SK-N-SH (cell line): ENCODE measurements at regions not wholly inside any gene's neighbourhood (a gene's known extent, or its start where the extent isn't known, plus 50 kb on each side); places are given as distances from the start of the nearest gene placed in this dataset.

Source experiments
- CTCF ChIA-PET: fragments of 300-600, 350-600 bp; formaldehyde crosslinking; extraction: SDS; loops from one replicate; lab custom pipeline; 2021; lab: Yijun Ruan, JAX
- POLR2A ChIA-PET: fragments of 350-600 bp; sonication (Branson Sonifier 250); formaldehyde crosslinking; extraction: SDS; loops from one replicate; lab custom pipeline; 2020; ENCODE audit warnings: antibody characterized with exemption, inconsistent platforms; lab: Yijun Ruan, JAX
- DNase-seq: peaks from one replicate; pipeline ENCODE4 v3.0.0; 2012
- H2AFZ ChIP-seq: fragments of 200-600 bp; sonication (generic); 2 replicates; pipeline ENCODE4 v1.8.1; 2016; ENCODE audit warnings: antibody characterized with exemption, mild to moderate bottlenecking, low read depth
- H3F3A ChIP-seq: fragments of 200-600 bp; sonication (generic); replicated peaks from 2 replicates; pipeline ENCODE3; 2016; ENCODE audit warnings: antibody characterized with exemption, mild to moderate bottlenecking; ENCODE audit not compliant: insufficient read depth
- H3K27ac ChIP-seq, 2 experiments: fragments of 200-500 bp in 1 of 2; fragments of 200-600 bp in 1 of 2; sonication (Bioruptor generic) in 1 of 2; sonication (generic), shearing (Covaris generic) in 1 of 2; 2 replicates each; pipeline versions ENCODE4 v1.5.1 to v1.6.1; 2014 to 2016; ENCODE audit warnings: low read depth in 2 of 2, inconsistent platforms in 1 of 2, low read length in 1 of 2, mild to moderate bottlenecking in 1 of 2, mixed read lengths in 1 of 2
- H3K27me3 ChIP-seq: fragments of 200-600 bp; sonication (generic), shearing (Covaris generic); 2 replicates; pipeline ENCODE4 v1.6.1; 2016; ENCODE audit warnings: mixed run types; ENCODE audit not compliant: insufficient read depth
- H3K36me3 ChIP-seq, 2 experiments: fragments of 200-500 bp in 1 of 2; fragments of 200-600 bp in 1 of 2; sonication (Bioruptor generic) in 1 of 2; sonication (generic) in 1 of 2; replicated peaks in 1 of 2; 2 replicates each; pipeline versions ENCODE3 to v1.5.1; 2014 to 2016; ENCODE audit warnings: low read length in 1 of 2, mild to moderate bottlenecking in 1 of 2; ENCODE audit not compliant: insufficient read depth in 2 of 2, control insufficient read depth in 1 of 2
- H3K4me1 ChIP-seq, 2 experiments: fragments of 200-500 bp in 1 of 2; fragments of 200-600 bp in 1 of 2; sonication (Bioruptor generic) in 1 of 2; sonication (generic), shearing (Covaris generic) in 1 of 2; 2 replicates each; pipeline versions ENCODE4 v1.5.1 to v1.6.1; 2014 to 2016; ENCODE audit warnings: low read depth in 1 of 2, low read length in 1 of 2, mixed run types in 1 of 2; ENCODE audit not compliant: insufficient read depth in 2 of 2, control insufficient read depth in 1 of 2
- H3K4me2 ChIP-seq: fragments of 200-600 bp; sonication (generic), shearing (Covaris generic); 2 replicates; pipeline ENCODE4 v1.6.1; 2017; ENCODE audit warnings: mixed run types
- H3K4me3 ChIP-seq, 2 experiments: fragments of 200-500 bp in 1 of 2; fragments of 200-600 bp in 1 of 2; sonication (Bioruptor generic) in 1 of 2; sonication (generic), shearing (Covaris generic) in 1 of 2; 2 replicates each; pipeline versions ENCODE4 v1.5.1 to v1.8.1; 2014 to 2016; ENCODE audit warnings: low read depth in 2 of 2, inconsistent platforms in 1 of 2, low read length in 1 of 2, mild to moderate bottlenecking in 1 of 2, mixed read lengths in 1 of 2, moderate library complexity in 1 of 2
- H3K79me2 ChIP-seq: fragments of 200-600 bp; sonication (generic); 2 replicates; pipeline ENCODE4 v1.8.1; 2017; ENCODE audit warnings: mild to moderate bottlenecking; ENCODE audit not compliant: insufficient read depth
- H3K9ac ChIP-seq: fragments of 200-600 bp; sonication (generic); 2 replicates; pipeline ENCODE4 v1.6.1; 2017; ENCODE audit warnings: mixed run types
- H3K9me2 ChIP-seq: fragments of 200-600 bp; sonication (generic); 2 replicates; pipeline ENCODE4 v1.6.1; 2017; ENCODE audit warnings: mixed run types
- H3K9me3 ChIP-seq: fragments of 200-600 bp; sonication (generic); 2 replicates; pipeline ENCODE4 v1.6.1; 2017; ENCODE audit warnings: mixed run types, mild to moderate bottlenecking, moderate library complexity
- H4K20me1 ChIP-seq: fragments of 200-600 bp; sonication (generic); 2 replicates; pipeline ENCODE4 v1.6.1; 2017; ENCODE audit warnings: mild to moderate bottlenecking, mixed run types; ENCODE audit not compliant: insufficient read depth
- CHD2 ChIP-seq: fragments of 150-350 bp; IDR thresholded peaks from 2 replicates; pipeline ENCODE4 v1.6.1; 2018; ENCODE audit warnings: low read length; ENCODE audit not compliant: partially characterized antibody
- ELF1 ChIP-seq: IDR thresholded peaks from 2 replicates; pipeline ENCODE4 v1.4.0; 2012
- EP300 ChIP-seq, 2 experiments: IDR thresholded peaks; 2 replicates each; pipeline versions ENCODE4 v1.4.0 to v1.6.1; 2012; ENCODE audit warnings: borderline replicate concordance in 1 of 2, low read depth in 1 of 2, low read length in 1 of 2
- FOSL2 ChIP-seq: IDR thresholded peaks from 2 replicates; pipeline ENCODE4 v1.4.0; 2012; ENCODE audit warnings: low read depth, mild to moderate bottlenecking, moderate library complexity, borderline replicate concordance
- FOXJ3 ChIP-seq: sonication (generic); formaldehyde crosslinking; IDR thresholded peaks from 2 replicates; pipeline ENCODE4 v1.5.1; 2020; ENCODE audit warnings: mild to moderate bottlenecking, missing genetic modification reagents
- JUND ChIP-seq: IDR thresholded peaks from 2 replicates; pipeline ENCODE4 v1.4.0; 2012
- MXI1 ChIP-seq: IDR thresholded peaks from 2 replicates; pipeline ENCODE4 v1.6.1; 2012; ENCODE audit warnings: mild to moderate bottlenecking, low read depth, low read length, improper control_type of control experiment
- POLR2AphosphoS5 ChIP-seq: IDR thresholded peaks from 2 replicates; pipeline ENCODE4 v1.6.1; 2012; ENCODE audit warnings: low read depth, low read length
- RCOR1 ChIP-seq: fragments of 150-350 bp; IDR thresholded peaks from 2 replicates; pipeline ENCODE4 v1.6.1; 2017; ENCODE audit warnings: antibody characterized with exemption, low read length
- RFX5 ChIP-seq: IDR thresholded peaks from 2 replicates; pipeline ENCODE4 v1.6.1; 2012; ENCODE audit warnings: mild to moderate bottlenecking, improper control_type of control experiment, low read length
- SIN3A ChIP-seq: IDR thresholded peaks from 2 replicates; pipeline ENCODE4 v1.6.1; 2012; ENCODE audit warnings: low read depth, mild to moderate bottlenecking, low read length, moderate library complexity, borderline replicate concordance
- SMC3 ChIP-seq: IDR thresholded peaks from 2 replicates; pipeline ENCODE4 v1.6.1; 2012; ENCODE audit warnings: low read depth, low read length, improper control_type of control experiment
- TAF1 ChIP-seq: IDR thresholded peaks from 2 replicates; pipeline ENCODE4 v1.6.1; 2012; ENCODE audit warnings: low read depth, mild to moderate bottlenecking, low read length, moderate library complexity, borderline replicate concordance
- TEAD4 ChIP-seq: IDR thresholded peaks from 2 replicates; pipeline ENCODE4 v1.4.0; 2012; ENCODE audit warnings: mild to moderate bottlenecking, borderline replicate concordance; ENCODE audit not compliant: insufficient read depth
- WGBS: methylation state at CpG from one replicate; pipeline ENCODE4 v1.1.6; 2017; ENCODE audit warnings: low lambda C conversion rate; 5-methylcytosine and 5-hydroxymethylcytosine counted together
- TF ChIP-seq, protein P1 (sequence below): IDR thresholded peaks from 2 replicates; pipeline ENCODE4 v1.4.0; 2012; ENCODE audit warnings: low read depth
- TF ChIP-seq, protein P2 (sequence below): fragments of 200-600 bp; sonication (generic); IDR thresholded peaks from 2 replicates; pipeline ENCODE4 v1.6.1; 2017; ENCODE audit warnings: antibody characterized with exemption, mild to moderate bottlenecking, moderate library complexity
- TF ChIP-seq, protein P3 (sequence below): IDR thresholded peaks from 2 replicates; pipeline ENCODE4 v1.6.1; 2012; ENCODE audit warnings: mild to moderate bottlenecking, low read depth, low read length, moderate library complexity

DNA sequence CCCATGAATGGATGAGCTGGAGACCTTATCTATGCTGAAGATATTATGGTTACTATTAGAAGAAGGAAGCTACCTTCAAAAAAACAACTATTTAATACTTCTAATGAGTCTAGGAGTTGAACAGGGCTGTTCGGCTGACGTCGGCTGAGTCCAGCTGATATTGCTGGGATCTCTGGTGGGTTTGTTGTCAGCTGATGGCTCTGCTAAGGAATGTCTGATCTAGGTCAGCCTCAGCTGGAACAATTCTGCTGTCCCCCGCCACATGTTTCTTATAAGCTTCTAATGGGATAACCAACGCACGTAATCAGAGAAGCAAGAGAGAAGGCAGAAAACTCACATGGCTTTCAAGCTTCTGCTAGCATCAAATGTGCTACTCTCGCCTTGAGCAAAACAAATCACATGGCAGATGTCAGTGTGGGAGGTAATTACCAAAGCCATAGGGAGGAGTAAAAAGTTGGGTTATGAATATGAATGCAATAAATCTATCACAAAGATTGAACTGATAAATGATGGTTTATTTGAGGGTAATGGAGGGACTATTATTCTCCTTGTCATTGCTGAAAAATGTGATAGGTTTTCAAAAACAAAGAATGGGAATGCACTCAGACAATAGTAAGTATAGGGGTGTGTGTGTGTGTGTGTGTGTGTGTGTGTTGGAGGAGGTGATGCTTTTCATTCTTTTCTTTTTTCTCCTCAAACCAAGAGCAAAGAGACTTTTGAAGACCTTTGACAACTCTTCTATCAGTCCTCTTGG is 71.5 kb downstream of the BTBD3 start (continued):
- TF ChIP-seq TAF1 (no peak), JUND (no peak)
- TF ChIP-seq, protein P1, sequence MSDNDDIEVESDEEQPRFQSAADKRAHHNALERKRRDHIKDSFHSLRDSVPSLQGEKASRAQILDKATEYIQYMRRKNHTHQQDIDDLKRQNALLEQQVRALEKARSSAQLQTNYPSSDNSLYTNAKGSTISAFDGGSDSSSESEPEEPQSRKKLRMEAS, result no peak

DNA sequence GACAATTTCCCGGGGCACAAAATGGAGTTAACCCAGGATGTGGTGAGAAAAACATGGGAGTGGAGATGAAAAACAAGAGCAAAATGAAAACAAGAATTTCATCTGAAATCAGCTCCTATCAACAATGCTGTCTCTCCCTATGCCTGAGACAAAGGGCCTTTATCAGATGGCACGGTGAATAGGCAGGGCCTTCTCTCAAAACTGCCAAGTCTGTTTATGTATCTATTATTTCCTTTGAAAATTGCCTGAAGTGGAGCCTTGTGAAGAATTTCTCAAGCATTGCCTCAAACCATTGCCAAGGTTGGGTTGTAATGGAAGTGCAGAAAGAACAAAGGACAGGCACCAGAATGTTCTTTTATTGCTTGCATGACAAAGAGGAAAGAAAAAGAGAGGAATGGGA is 74.7 kb downstream of the BTBD3 start:
- TF ChIP-seq, protein P2, sequence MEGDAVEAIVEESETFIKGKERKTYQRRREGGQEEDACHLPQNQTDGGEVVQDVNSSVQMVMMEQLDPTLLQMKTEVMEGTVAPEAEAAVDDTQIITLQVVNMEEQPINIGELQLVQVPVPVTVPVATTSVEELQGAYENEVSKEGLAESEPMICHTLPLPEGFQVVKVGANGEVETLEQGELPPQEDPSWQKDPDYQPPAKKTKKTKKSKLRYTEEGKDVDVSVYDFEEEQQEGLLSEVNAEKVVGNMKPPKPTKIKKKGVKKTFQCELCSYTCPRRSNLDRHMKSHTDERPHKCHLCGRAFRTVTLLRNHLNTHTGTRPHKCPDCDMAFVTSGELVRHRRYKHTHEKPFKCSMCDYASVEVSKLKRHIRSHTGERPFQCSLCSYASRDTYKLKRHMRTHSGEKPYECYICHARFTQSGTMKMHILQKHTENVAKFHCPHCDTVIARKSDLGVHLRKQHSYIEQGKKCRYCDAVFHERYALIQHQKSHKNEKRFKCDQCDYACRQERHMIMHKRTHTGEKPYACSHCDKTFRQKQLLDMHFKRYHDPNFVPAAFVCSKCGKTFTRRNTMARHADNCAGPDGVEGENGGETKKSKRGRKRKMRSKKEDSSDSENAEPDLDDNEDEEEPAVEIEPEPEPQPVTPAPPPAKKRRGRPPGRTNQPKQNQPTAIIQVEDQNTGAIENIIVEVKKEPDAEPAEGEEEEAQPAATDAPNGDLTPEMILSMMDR, result no peak
- no peak for TF ChIP-seq ELF1
- TF ChIP-seq MXI1, result no peak
- TF ChIP-seq TEAD4, result no peak
- TF ChIP-seq EP300 (IDR thresholded peaks at IDR 0.05; ENCODE audit: borderline replicate concordance in 1 of 2, low read depth in 1 of 2, low read length in 1 of 2), result no peak
- no peak for TF ChIP-seq SMC3
- no peak for TF ChIP-seq FOXJ3
- no peak for TF ChIP-seq FOSL2
- no peak for TF ChIP-seq POLR2AphosphoS5
- TF ChIP-seq RCOR1, result no peak
- no peak for TF ChIP-seq RFX5
- TF ChIP-seq SIN3A, result no peak
- TF ChIP-seq, protein P3, sequence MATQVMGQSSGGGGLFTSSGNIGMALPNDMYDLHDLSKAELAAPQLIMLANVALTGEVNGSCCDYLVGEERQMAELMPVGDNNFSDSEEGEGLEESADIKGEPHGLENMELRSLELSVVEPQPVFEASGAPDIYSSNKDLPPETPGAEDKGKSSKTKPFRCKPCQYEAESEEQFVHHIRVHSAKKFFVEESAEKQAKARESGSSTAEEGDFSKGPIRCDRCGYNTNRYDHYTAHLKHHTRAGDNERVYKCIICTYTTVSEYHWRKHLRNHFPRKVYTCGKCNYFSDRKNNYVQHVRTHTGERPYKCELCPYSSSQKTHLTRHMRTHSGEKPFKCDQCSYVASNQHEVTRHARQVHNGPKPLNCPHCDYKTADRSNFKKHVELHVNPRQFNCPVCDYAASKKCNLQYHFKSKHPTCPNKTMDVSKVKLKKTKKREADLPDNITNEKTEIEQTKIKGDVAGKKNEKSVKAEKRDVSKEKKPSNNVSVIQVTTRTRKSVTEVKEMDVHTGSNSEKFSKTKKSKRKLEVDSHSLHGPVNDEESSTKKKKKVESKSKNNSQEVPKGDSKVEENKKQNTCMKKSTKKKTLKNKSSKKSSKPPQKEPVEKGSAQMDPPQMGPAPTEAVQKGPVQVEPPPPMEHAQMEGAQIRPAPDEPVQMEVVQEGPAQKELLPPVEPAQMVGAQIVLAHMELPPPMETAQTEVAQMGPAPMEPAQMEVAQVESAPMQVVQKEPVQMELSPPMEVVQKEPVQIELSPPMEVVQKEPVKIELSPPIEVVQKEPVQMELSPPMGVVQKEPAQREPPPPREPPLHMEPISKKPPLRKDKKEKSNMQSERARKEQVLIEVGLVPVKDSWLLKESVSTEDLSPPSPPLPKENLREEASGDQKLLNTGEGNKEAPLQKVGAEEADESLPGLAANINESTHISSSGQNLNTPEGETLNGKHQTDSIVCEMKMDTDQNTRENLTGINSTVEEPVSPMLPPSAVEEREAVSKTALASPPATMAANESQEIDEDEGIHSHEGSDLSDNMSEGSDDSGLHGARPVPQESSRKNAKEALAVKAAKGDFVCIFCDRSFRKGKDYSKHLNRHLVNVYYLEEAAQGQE, result no peak
- TF ChIP-seq, protein P1, result no peak
- TF ChIP-seq CHD2, result no peak
- TF ChIP-seq, all 33 proteins: peak for 0
- no peak for DNase-seq
- Histone ChIP-seq H3K4me3 (no peak overlapping the region), H3K9ac (no peak overlapping the region), H3K27ac (no peak overlapping the region), H4K20me1 (no peaks in the 10 kb centered on the region), H3K79me2 (no peaks in the 10 kb centered on the region), H3K4me2 (no peak overlapping the region), H3K27me3 (no peaks in the 10 kb centered on the region), H2AFZ (no peak overlapping the region), H3K9me3 (no peaks in the 10 kb centered on the region), H3K9me2 (no peaks in the 10 kb centered on the region), H3K36me3 (no peaks in the 10 kb centered on the region), H3K4me1 (no peaks in the 10 kb centered on the region; a peak in 1 of 4 replicates), H3F3A (no peaks in the 10 kb centered on the region)
- POLR2A ChIA-PET, result no interaction called here
- WGBS, result 23% methylated on average over 2 of the region's 2 CpGs
- CTCF ChIA-PET, result interaction anchor here (1.1 kb wide), 1 partner anchor 20 kb away, joined by 6 read pairs; no protein-coding TSS in a partner anchor
